HepG2 (cell line): ENCODE measurements at regions not wholly inside any gene's neighbourhood (a gene's known extent, or its start where the extent isn't known, plus 50 kb on each side); places are given as distances from the start of the nearest gene placed in this dataset.
"Not testable (repeated sequence)": the region's sequence is repeated elsewhere in the genome, so short reads cannot be mapped to it uniquely, and the experiment has no call there.

Experiments
- ATAC-seq: fragments of 200-7000 bp; cut with Tn5 transposase; 3 replicates; pipeline ENCODE4 v1.9.1; 2020; ENCODE audit warnings: mild to moderate bottlenecking, moderate library complexity
- BruUV-seq: library from RNA; stranded (reverse); fragments of 400-500 nt; replicated peaks from 2 replicates; lab custom pipeline; 2021; lab: Mats Ljungman, UMichigan
- CTCF ChIA-PET: fragments of 300-600 bp; formaldehyde crosslinking; extraction: SDS; loops from one replicate; lab custom pipeline; 2021; ENCODE audit warnings: low total read pairs, inconsistent platforms, low intra/inter-chr PET ratio; lab: Yijun Ruan, JAX
- POLR2A ChIA-PET: fragments of 350-600 bp; sonication (Branson Sonifier 250); formaldehyde crosslinking; loops from one replicate; lab custom pipeline; 2020; ENCODE audit warnings: antibody characterized with exemption, inconsistent platforms; lab: Yijun Ruan, JAX
- DNase-seq: peaks from one replicate; pipeline ENCODE4 v3.0.0-alpha.2; 2015; ENCODE audit warnings: low spot score
- FAIRE-seq: peaks from 3 replicates; lab custom pipeline; 2011; peaks lifted over from hg19 to GRCh38; lab: Jason Lieb, UNC
- H2AFZ ChIP-seq: one replicate; pipeline ENCODE4 v1.6.1; 2011; ENCODE audit warnings: low read length, inconsistent platforms
- H3K27ac ChIP-seq: fragments of 300-600 bp; 3 replicates; pipeline ENCODE4 v1.8.0; 2011; ENCODE audit warnings: mixed run types, mild to moderate bottlenecking, mixed read lengths, low read length, inconsistent platforms; ENCODE audit not compliant: insufficient read depth; ENCODE audit errors: extremely low read length
- H3K27me3 ChIP-seq, 2 experiments: fragments of 200-600 bp in 1 of 2; 2 replicates in 1 of 2; 3 replicates in 1 of 2; pipeline versions ENCODE4 v1.6.0 to v1.8.0; 2011; ENCODE audit warnings: low read length in 2 of 2, mild to moderate bottlenecking in 2 of 2, moderate library complexity in 2 of 2, inconsistent platforms in 1 of 2; ENCODE audit not compliant: insufficient read depth in 2 of 2, control insufficient read depth in 1 of 2
- H3K36me3 ChIP-seq, 2 experiments: fragments of 200-600 bp in 1 of 2; replicated peaks in 1 of 2; 2 replicates in 1 of 2; 3 replicates in 1 of 2; pipeline versions ENCODE4 v1.5.1 to v1.8.0; 2011; ENCODE audit warnings: low read length in 2 of 2, inconsistent platforms in 1 of 2; ENCODE audit not compliant: insufficient read depth in 2 of 2, control insufficient read depth in 1 of 2
- H3K4me1 ChIP-seq: 2 replicates; pipeline ENCODE4 v1.5.1; 2012; ENCODE audit warnings: low read length, inconsistent platforms; ENCODE audit not compliant: insufficient read depth
- H3K4me2 ChIP-seq: 2 replicates; pipeline ENCODE4 v1.6.0; 2011; ENCODE audit warnings: low read depth, low read length, inconsistent platforms
- H3K4me3 ChIP-seq, 3 experiments: fragments of 200-600 bp in 1 of 3; sonication (generic), shearing (Covaris generic) in 1 of 3; replicated peaks in 1 of 3; 2 replicates each; pipeline ENCODE4 v1.5.1; 2011 to 2016; ENCODE audit warnings: low read length in 3 of 3, inconsistent platforms in 2 of 3, low read depth in 2 of 3, mild to moderate bottlenecking in 2 of 3, control low read depth in 1 of 3, mixed read lengths in 1 of 3; ENCODE audit not compliant: insufficient read depth in 1 of 3
- H3K79me2 ChIP-seq: one replicate; pipeline ENCODE4 v1.6.1; 2011; ENCODE audit warnings: low read length, inconsistent platforms; ENCODE audit not compliant: insufficient read depth
- H3K9ac ChIP-seq: 2 replicates; pipeline ENCODE4 v1.6.0; 2011; ENCODE audit warnings: mild to moderate bottlenecking, low read depth, low read length, inconsistent platforms; ENCODE audit not compliant: insufficient read depth
- H3K9me3 ChIP-seq: 2 replicates; pipeline ENCODE4 v1.5.1; 2012; ENCODE audit warnings: mild to moderate bottlenecking, low read length
- H4K20me1 ChIP-seq: 2 replicates; pipeline ENCODE4 v1.6.0; 2011; ENCODE audit warnings: inconsistent platforms, mild to moderate bottlenecking, low read length, moderate library complexity; ENCODE audit not compliant: insufficient read depth
- ELF3 ChIP-seq: IDR thresholded peaks from 2 replicates; pipeline ENCODE4 v1.6.1; 2016; ENCODE audit warnings: missing genetic modification reagents, missing compliant biosample characterization
- ERF ChIP-seq: IDR thresholded peaks from 2 replicates; pipeline ENCODE4 v1.6.1; 2018; ENCODE audit warnings: missing biosample characterization, missing genetic modification reagents
- PRDM15 ChIP-seq: sonication (generic); formaldehyde crosslinking; IDR thresholded peaks from 2 replicates; pipeline ENCODE4 v1.4.0; 2020; ENCODE audit warnings: missing genetic modification reagents
- RBAK ChIP-seq: sonication (generic); formaldehyde crosslinking; IDR thresholded peaks from 2 replicates; pipeline ENCODE4 v1.5.1; 2020; ENCODE audit warnings: mild to moderate bottlenecking, missing genetic modification reagents
- SMAD3 ChIP-seq: sonication (generic); formaldehyde crosslinking; IDR thresholded peaks from 2 replicates; pipeline ENCODE4 v1.4.0; 2020; ENCODE audit warnings: missing genetic modification reagents
- SOX6 ChIP-seq, 2 experiments: fragments of 450-650 bp in 1 of 2; sonication (generic) in 1 of 2; formaldehyde crosslinking in 1 of 2; IDR thresholded peaks; 2 replicates each; pipeline versions ENCODE4 v1.4.0 to v1.6.1; 2017 to 2020; ENCODE audit warnings: antibody characterized with exemption in 1 of 2, mild to moderate bottlenecking in 1 of 2, missing genetic modification reagents in 1 of 2
- TOPORS ChIP-seq: sonication (generic); formaldehyde crosslinking; IDR thresholded peaks from 2 replicates; pipeline ENCODE4 v1.8.0; 2023; ENCODE audit warnings: mild to moderate bottlenecking, missing genetic modification reagents
- TSC22D2 ChIP-seq: sonication (generic); formaldehyde crosslinking; IDR thresholded peaks from 2 replicates; pipeline ENCODE4 v1.5.1; 2020; ENCODE audit warnings: missing genetic modification reagents, mild to moderate bottlenecking, borderline replicate concordance
- ZBTB38 ChIP-seq: sonication (generic); formaldehyde crosslinking; IDR thresholded peaks from 2 replicates; pipeline ENCODE4 v1.5.1; 2020; ENCODE audit warnings: mild to moderate bottlenecking, missing genetic modification reagents
- ZBTB4 ChIP-seq: sonication (generic); formaldehyde crosslinking; IDR thresholded peaks from 2 replicates; pipeline ENCODE4 v1.4.0; 2020; ENCODE audit warnings: missing genetic modification reagents, mild to moderate bottlenecking, borderline replicate concordance
- ZNF383 ChIP-seq: sonication (generic); formaldehyde crosslinking; IDR thresholded peaks from 2 replicates; pipeline ENCODE4 v1.4.0; 2020; ENCODE audit warnings: missing genetic modification reagents, mild to moderate bottlenecking, borderline replicate concordance
- ZNF672 ChIP-seq: sonication (generic); formaldehyde crosslinking; IDR thresholded peaks from 2 replicates; pipeline ENCODE4 v1.8.1; 2022; ENCODE audit warnings: missing genetic modification reagents
- WGBS: methylation state at CpG from one replicate; pipeline ENCODE4 v1.1.6; 2017; ENCODE audit warnings: low lambda C conversion rate; 5-methylcytosine and 5-hydroxymethylcytosine counted together
- in situ Hi-C: cut with HindIII; loops from 2 replicates; pipeline ENCODE4 v1.10.0; 2017; ENCODE audit warnings: low pct_unique_long_range_greater_than_20kb; ENCODE audit not compliant: extremely low pct_ligation_motif_present
- intact Hi-C: fragments of 100-400 bp; cut with micrococcal nuclease; formaldehyde crosslinking; loops from one replicate; pipeline ENCODE4 v1.10.0; 2022; ENCODE audit not compliant: unreplicated experiment
- TF ChIP-seq, protein P1 (sequence below): sonication (generic); formaldehyde crosslinking; IDR thresholded peaks from 2 replicates; pipeline ENCODE4 v1.4.0; 2020; ENCODE audit warnings: missing genetic modification reagents

DNA sequence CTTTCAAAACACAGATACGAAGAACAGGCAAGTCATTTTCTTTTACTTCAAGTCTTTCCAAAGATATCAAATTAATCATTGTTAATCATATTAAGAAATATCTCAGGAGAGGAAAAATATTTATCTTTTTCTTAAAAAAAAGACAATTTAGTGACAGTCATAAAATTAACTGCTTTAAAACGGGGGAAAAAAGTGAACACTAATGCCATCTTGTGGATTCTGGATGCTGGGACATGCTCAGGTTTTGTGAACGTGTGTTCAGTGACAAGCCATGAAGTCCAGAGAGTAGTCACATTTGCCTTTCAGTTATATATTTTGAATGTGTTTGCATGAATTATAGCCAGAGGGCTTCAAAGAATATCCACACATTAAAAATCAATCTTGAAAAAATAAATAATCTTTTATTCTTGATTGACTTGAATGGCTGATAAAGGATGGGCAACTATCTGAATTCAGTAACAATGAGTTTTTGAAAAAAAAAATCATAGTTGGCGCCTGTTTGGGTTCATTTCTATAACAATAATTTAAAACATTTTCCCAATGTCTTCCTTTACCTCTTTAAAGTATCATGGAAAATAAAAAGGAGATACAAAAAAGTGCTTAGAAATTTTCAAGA is 74.7 kb upstream of the NOX3 start (continued):
- 0 out of 2 replicates have a peak, but pooled peaks have one; percentile 25 for TF ChIP-seq ELF3 (CRISPR knock-in tag)
- TF ChIP-seq RBAK, result no peak
- no peak for TF ChIP-seq PRDM15
- TF ChIP-seq ZNF672 (CRISPR knock-in tag), result no peak
- TF ChIP-seq ZNF383 (CRISPR knock-in tag), result no peak
- TF ChIP-seq SMAD3, result peak; percentile 59; the same call in 1 of the 2 replicates
- TF ChIP-seq TOPORS, result no peak

- not testable (repeated sequence) for DNase-seq; H3K36me3 ChIP-seq; H3K4me2 ChIP-seq; H3K4me3 ChIP-seq; H3K9ac ChIP-seq; H4K20me1 ChIP-seq; H2AFZ ChIP-seq; FAIRE-seq; BruUV-seq; H3K79me2 ChIP-seq; H3K27me3 ChIP-seq; TF ChIP-seq SOX6 (IDR thresholded peaks at IDR 0.05)
- H3K9me3 ChIP-seq, result peaks cover 21% of the 10 kb centered on the region
- peak overlapping the region; percentile 71 for H3K27ac ChIP-seq
- intact Hi-C loops, result loop anchor here (1.0 to 2.0 kb wide), 6 partner anchors 15 to 353 kb away; no protein-coding TSS in a partner anchor
- in situ Hi-C loops, result loop anchor here (5.0 to 25.0 kb wide), 3 partner anchors 203 to 618 kb away; no protein-coding TSS in a partner anchor
- POLR2A ChIA-PET, result interaction anchor here (1.5 to 2.3 kb wide), 4 partner anchors 10 to 202 kb away, joined by 5 to 76 read pairs (median 10); no protein-coding TSS in a partner anchor
- WGBS, result 98% methylated on average over 7 of the region's 7 CpGs
- H3K4me1 ChIP-seq, result peaks cover 33% of the 10 kb centered on the region
- CTCF ChIA-PET, result interaction anchor here (1.3 to 4.8 kb wide), 2 partner anchors 189 to 202 kb away, joined by 9 to 43 read pairs; no protein-coding TSS in a partner anchor
- ATAC-seq, result peak; percentile 71
- TF ChIP-seq ZBTB4 (0 out of 2 replicates have a peak, but pooled peaks have one; percentile 62), SOX6 (CRISPR knock-in tag; IDR thresholded peaks at IDR 0.05) (0 out of 2 replicates have a peak, but pooled peaks have one; percentile 22), TSC22D2 (CRISPR knock-in tag) (0 out of 2 replicates have a peak, but pooled peaks have one; percentile 29), ERF (0 out of 2 replicates have a peak, but pooled peaks have one; percentile 14), ZBTB38 (CRISPR knock-in tag) (peak; percentile 85)
- TF ChIP-seq, protein P1, sequence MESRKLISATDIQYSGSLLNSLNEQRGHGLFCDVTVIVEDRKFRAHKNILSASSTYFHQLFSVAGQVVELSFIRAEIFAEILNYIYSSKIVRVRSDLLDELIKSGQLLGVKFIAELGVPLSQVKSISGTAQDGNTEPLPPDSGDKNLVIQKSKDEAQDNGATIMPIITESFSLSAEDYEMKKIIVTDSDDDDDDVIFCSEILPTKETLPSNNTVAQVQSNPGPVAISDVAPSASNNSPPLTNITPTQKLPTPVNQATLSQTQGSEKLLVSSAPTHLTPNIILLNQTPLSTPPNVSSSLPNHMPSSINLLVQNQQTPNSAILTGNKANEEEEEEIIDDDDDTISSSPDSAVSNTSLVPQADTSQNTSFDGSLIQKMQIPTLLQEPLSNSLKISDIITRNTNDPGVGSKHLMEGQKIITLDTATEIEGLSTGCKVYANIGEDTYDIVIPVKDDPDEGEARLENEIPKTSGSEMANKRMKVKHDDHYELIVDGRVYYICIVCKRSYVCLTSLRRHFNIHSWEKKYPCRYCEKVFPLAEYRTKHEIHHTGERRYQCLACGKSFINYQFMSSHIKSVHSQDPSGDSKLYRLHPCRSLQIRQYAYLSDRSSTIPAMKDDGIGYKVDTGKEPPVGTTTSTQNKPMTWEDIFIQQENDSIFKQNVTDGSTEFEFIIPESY (CRISPR knock-in tag), result peak; percentile 85; the same call in 1 of the 2 replicates
Measured at GRCh38 chr6:155529814-155530213, 74.2 kb upstream of the NOX3 start.
